ENCODE measurements at regions not wholly inside any gene's neighbourhood (a gene's known extent, or its start where the extent isn't known, plus 50 kb on each side); places are given as distances from the start of the nearest gene placed in this dataset.

DNA sequence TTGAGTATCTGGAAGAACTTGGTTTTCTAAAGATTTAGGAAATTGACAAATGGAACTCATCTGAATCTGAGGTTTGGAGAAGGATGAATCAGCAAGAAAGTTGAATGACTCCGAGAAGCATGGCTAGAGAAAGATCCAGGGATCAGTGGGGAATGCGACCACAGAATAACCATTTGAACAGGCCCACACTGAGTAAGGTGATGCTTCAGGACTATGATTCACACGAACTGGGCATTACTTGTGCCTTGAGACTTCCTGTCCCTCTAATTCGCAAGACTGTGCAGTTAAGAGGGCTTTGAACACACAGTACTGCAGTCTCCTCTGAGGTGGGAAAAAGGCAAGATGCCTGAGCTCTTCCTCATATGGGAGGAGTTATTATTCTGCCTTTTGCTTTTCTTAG lies 395.5 kb upstream of the POM121L12 start:
- no peak for TF ChIP-seq TAF1 (IDR thresholded peaks at IDR 0.05; ENCODE audit: low read depth)
- TF ChIP-seq EGR1 (IDR thresholded peaks at IDR 0.05): no peak
- TF ChIP-seq RAD21 (IDR thresholded peaks at IDR 0.05; ENCODE audit: low read depth): no peak
- TF ChIP-seq, protein P1, sequence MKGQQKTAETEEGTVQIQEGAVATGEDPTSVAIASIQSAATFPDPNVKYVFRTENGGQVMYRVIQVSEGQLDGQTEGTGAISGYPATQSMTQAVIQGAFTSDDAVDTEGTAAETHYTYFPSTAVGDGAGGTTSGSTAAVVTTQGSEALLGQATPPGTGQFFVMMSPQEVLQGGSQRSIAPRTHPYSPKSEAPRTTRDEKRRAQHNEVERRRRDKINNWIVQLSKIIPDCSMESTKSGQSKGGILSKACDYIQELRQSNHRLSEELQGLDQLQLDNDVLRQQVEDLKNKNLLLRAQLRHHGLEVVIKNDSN (IDR thresholded peaks at IDR 0.05): no peak
- no peak for TF ChIP-seq NFIC (IDR thresholded peaks at IDR 0.05)
- TF ChIP-seq EP300 (IDR thresholded peaks at IDR 0.05; ENCODE audit: borderline replicate concordance): no peak
- TF ChIP-seq, protein P2, sequence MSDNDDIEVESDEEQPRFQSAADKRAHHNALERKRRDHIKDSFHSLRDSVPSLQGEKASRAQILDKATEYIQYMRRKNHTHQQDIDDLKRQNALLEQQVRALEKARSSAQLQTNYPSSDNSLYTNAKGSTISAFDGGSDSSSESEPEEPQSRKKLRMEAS (IDR thresholded peaks at IDR 0.05): no peak
- TF ChIP-seq, protein P3, sequence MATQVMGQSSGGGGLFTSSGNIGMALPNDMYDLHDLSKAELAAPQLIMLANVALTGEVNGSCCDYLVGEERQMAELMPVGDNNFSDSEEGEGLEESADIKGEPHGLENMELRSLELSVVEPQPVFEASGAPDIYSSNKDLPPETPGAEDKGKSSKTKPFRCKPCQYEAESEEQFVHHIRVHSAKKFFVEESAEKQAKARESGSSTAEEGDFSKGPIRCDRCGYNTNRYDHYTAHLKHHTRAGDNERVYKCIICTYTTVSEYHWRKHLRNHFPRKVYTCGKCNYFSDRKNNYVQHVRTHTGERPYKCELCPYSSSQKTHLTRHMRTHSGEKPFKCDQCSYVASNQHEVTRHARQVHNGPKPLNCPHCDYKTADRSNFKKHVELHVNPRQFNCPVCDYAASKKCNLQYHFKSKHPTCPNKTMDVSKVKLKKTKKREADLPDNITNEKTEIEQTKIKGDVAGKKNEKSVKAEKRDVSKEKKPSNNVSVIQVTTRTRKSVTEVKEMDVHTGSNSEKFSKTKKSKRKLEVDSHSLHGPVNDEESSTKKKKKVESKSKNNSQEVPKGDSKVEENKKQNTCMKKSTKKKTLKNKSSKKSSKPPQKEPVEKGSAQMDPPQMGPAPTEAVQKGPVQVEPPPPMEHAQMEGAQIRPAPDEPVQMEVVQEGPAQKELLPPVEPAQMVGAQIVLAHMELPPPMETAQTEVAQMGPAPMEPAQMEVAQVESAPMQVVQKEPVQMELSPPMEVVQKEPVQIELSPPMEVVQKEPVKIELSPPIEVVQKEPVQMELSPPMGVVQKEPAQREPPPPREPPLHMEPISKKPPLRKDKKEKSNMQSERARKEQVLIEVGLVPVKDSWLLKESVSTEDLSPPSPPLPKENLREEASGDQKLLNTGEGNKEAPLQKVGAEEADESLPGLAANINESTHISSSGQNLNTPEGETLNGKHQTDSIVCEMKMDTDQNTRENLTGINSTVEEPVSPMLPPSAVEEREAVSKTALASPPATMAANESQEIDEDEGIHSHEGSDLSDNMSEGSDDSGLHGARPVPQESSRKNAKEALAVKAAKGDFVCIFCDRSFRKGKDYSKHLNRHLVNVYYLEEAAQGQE (IDR thresholded peaks at IDR 0.05; ENCODE audit: low read depth): no peak
- no peak for TF ChIP-seq CEBPB (IDR thresholded peaks at IDR 0.05)

DNA sequence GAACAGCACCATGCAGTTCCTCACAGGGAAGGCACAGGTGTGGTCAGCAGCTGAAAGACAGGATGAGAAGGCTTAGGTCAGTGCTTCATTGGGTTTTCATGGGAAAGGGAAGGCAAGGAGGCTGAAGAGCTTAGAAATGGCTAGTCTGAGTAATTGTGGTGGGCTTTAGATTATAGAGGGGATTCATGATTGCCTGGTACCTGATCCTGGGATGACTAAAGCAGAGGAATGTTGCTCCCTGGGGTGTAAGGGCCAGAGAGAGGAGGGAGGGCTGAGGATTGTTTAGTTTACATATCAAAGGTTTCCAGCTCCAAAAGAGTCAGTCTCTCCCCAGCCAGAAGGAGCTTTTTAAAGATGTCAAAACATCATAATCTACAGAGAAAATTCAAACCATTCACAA lies 396.3 kb upstream of the POM121L12 start:
- TF ChIP-seq NFIC (IDR thresholded peaks at IDR 0.05) (no peak), TCF12 (IDR thresholded peaks at IDR 0.05; ENCODE audit: low read depth) (no peak), TEAD4 (IDR thresholded peaks at IDR 0.05) (no peak), TAF1 (IDR thresholded peaks at IDR 0.05; ENCODE audit: low read depth) (no peak), YY1 (IDR thresholded peaks at IDR 0.05; ENCODE audit: low read depth) (no peak), EP300 (IDR thresholded peaks at IDR 0.05; ENCODE audit: borderline replicate concordance) (no peak), ZBTB7A (IDR thresholded peaks at IDR 0.05; ENCODE audit: low read depth) (no peak), RAD21 (IDR thresholded peaks at IDR 0.05; ENCODE audit: low read depth) (no peak), FOXM1 (IDR thresholded peaks at IDR 0.05; ENCODE audit: borderline replicate concordance, low read depth) (no peak)
- TF ChIP-seq, protein P1 (IDR thresholded peaks at IDR 0.05): no peak
- TF ChIP-seq, protein P3 (IDR thresholded peaks at IDR 0.05; ENCODE audit: low read depth): no peak
- TF ChIP-seq, protein P2 (IDR thresholded peaks at IDR 0.05): no peak

DNA sequence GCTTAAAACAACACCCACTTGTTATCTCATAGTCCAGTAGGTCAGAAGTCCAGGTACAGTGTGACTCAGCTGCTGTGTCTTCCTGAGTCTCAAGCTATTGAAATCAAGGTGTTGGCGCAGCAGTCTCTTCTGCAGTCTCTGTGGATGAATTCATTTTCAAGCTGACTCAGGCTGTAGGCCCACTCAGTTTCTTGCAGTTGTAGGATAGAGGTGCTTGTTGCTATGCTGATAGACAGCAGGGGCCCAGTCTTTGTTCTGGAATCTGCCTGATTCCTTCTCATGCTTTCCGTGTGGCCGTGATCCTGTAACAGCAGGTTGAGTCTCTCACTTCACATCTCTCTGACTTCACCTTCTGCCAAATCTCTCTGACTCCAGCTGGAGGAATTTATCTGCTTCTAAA lies 400.4 kb upstream of the POM121L12 start:
- TF ChIP-seq CEBPB (IDR thresholded peaks at IDR 0.05) (no peak), FOXM1 (IDR thresholded peaks at IDR 0.05; ENCODE audit: borderline replicate concordance, low read depth) (no peak), NFIC (IDR thresholded peaks at IDR 0.05) (no peak), ZBTB7A (IDR thresholded peaks at IDR 0.05; ENCODE audit: low read depth) (no peak), EGR1 (IDR thresholded peaks at IDR 0.05) (no peak), CREB1 (IDR thresholded peaks at IDR 0.05; ENCODE audit: low read depth) (no peak), EP300 (IDR thresholded peaks at IDR 0.05; ENCODE audit: borderline replicate concordance) (no peak)
- TF ChIP-seq, protein P1 (IDR thresholded peaks at IDR 0.05): no peak

DNA sequence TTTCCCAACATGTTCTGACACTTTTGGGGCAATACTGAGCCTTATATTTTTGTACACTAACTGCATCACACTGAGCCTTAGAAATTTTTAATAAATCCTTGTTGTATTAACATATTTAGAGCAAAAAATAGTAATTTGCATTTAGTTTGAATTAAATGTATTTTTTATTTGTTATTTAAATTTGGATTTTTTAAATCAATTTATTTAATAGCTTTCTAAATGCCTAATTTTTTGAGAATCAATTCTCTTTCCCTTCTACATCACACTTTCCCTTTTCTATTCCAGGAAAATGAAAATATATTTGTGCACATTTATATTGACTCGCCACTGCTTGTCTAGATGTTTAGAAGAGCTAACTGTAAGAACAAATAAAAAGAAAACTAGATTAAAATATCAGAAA lies 414.6 kb upstream of the POM121L12 start:
- no peak for TF ChIP-seq YY1 (IDR thresholded peaks at IDR 0.05; ENCODE audit: low read depth)
- no peak for TF ChIP-seq CREB1 (IDR thresholded peaks at IDR 0.05; ENCODE audit: low read depth)
- TF ChIP-seq, protein P1 (IDR thresholded peaks at IDR 0.05): no peak
- TF ChIP-seq, protein P2 (IDR thresholded peaks at IDR 0.05): no peak
- no peak for TF ChIP-seq EGR1 (IDR thresholded peaks at IDR 0.05)
- TF ChIP-seq FOXM1 (IDR thresholded peaks at IDR 0.05; ENCODE audit: borderline replicate concordance, low read depth): no peak
- no peak for TF ChIP-seq EP300 (IDR thresholded peaks at IDR 0.05; ENCODE audit: borderline replicate concordance)
- no peak for TF ChIP-seq TEAD4 (IDR thresholded peaks at IDR 0.05)
- no peak for TF ChIP-seq RAD21 (IDR thresholded peaks at IDR 0.05; ENCODE audit: low read depth)
- TF ChIP-seq ZBTB7A (IDR thresholded peaks at IDR 0.05; ENCODE audit: low read depth): no peak
- TF ChIP-seq TCF12 (IDR thresholded peaks at IDR 0.05; ENCODE audit: low read depth): no peak
- TF ChIP-seq NFIC (IDR thresholded peaks at IDR 0.05): no peak
- no peak for TF ChIP-seq TAF1 (IDR thresholded peaks at IDR 0.05; ENCODE audit: low read depth)
- TF ChIP-seq, protein P3 (IDR thresholded peaks at IDR 0.05; ENCODE audit: low read depth): no peak

All from Ishikawa (cell line).